ENCODE measurements at regions not wholly inside any gene's neighbourhood (a gene's known extent, or its start where the extent isn't known, plus 50 kb on each side); places are given as distances from the start of the nearest gene placed in this dataset.
"Not testable (repeated sequence)": the region's sequence is repeated elsewhere in the genome, so short reads cannot be mapped to it uniquely, and the experiment has no call there.

DNA sequence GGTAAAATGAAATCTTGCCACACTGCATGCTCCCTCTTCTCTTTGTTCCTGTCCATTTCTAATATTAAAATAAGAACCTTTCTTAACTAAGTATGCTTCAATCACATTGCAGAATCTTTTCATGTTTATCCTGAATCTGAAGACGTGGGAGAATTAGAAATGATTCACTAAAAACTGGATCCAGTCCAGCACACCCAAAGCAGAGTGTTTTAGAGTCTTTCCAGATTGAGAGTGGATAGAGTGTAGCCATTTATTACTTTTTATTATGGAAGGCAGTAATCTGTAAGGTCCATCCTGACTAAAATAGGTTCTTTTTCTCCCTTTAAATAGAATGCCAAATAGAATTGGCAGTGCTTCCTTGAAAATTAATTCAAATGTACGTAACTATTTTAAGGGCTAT is 453.5 kb downstream of the TDRD3 start:
- WGBS, 2 donors = 53 to 75% methylated on average over 2 of the region's 2 CpGs
- H3K4me1 ChIP-seq = no peaks in the 10 kb centered on the region
- H3K36me3 ChIP-seq = no peaks in the 10 kb centered on the region
- H3K9me3 ChIP-seq = peaks cover 0 to 12% (median 1%) of the 10 kb centered on the region in 4 donors
- H3K27ac ChIP-seq = no peak overlapping the region
- H3K27me3 ChIP-seq = no peaks in the 10 kb centered on the region
- intact Hi-C loops (cut with DNase I) = no loop called here
- no peak for TF ChIP-seq POLR2AphosphoS5 (IDR thresholded peaks at IDR 0.05)
- TF ChIP-seq EP300 (IDR thresholded peaks at IDR 0.05) = no peak
- TF ChIP-seq POLR2A (IDR thresholded peaks at IDR 0.05) = no peak
- TF ChIP-seq, protein P1, sequence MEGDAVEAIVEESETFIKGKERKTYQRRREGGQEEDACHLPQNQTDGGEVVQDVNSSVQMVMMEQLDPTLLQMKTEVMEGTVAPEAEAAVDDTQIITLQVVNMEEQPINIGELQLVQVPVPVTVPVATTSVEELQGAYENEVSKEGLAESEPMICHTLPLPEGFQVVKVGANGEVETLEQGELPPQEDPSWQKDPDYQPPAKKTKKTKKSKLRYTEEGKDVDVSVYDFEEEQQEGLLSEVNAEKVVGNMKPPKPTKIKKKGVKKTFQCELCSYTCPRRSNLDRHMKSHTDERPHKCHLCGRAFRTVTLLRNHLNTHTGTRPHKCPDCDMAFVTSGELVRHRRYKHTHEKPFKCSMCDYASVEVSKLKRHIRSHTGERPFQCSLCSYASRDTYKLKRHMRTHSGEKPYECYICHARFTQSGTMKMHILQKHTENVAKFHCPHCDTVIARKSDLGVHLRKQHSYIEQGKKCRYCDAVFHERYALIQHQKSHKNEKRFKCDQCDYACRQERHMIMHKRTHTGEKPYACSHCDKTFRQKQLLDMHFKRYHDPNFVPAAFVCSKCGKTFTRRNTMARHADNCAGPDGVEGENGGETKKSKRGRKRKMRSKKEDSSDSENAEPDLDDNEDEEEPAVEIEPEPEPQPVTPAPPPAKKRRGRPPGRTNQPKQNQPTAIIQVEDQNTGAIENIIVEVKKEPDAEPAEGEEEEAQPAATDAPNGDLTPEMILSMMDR (IDR thresholded peaks at IDR 0.05) = no peak
- no peak overlapping the region for H3K4me3 ChIP-seq
- DNase-seq = no peak

DNA sequence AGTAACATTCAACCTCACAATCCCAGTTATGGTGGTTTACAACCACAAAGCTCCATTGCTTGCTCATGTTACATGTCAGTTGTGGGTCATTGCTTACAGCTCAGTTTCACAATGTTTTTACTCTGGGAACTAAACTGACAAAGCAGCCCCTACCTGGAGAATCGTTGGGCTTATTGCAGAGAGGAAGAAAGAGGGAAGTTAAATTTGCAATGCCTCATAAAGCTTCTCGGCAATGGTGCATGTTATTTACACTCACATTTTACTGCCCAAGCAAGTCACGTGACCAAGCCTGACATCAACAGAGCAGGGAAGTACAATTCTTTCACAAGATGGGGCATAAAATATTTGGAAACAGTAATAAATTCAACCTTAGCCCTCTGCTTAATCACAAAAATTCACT is 441.6 kb downstream of the TDRD3 start:
- WGBS, 2 donors = 11 to 38% methylated on average over 3 of the region's 3 CpGs
- Histone ChIP-seq H3K4me3 (no peak overlapping the region), H3K9me3 (no peaks in the 10 kb centered on the region), H3K4me1 (no peaks in the 10 kb centered on the region), H3K27me3 (no peaks in the 10 kb centered on the region), H3K27ac (no peak overlapping the region), H3K36me3 (no peaks in the 10 kb centered on the region)
- intact Hi-C loops (cut with DNase I) = no loop called here
- DNase-seq = no peak
- TF ChIP-seq EP300 (IDR thresholded peaks at IDR 0.05) (no peak), POLR2A (IDR thresholded peaks at IDR 0.05) (no peak), POLR2AphosphoS5 (IDR thresholded peaks at IDR 0.05) (no peak)
- TF ChIP-seq, protein P1 (IDR thresholded peaks at IDR 0.05) = no peak

GRCh38 chr13:60837806-60838205 is 440.8 kb downstream of the TDRD3 start:
- H3K4me3 ChIP-seq = no peak overlapping the region

DNA sequence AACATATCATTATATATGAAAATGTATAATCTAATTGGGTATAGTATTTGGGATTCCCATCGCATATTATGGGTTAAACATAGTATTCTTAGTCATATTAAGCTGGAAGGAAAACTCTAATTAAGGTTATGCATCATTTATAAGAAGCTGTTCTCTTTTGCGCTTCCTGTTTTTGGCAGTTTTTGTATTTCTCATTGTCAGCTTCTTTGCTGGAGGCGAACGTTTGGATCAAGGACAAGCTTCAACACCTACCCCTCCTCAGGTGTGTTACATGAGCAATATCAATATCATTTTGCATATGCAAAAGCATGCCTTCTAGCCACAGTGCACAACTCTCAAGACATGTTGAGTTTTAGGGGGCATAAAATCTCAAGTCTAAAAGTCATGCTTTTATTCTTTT is 439.8 kb downstream of the TDRD3 start:
- 85 to 86% methylated on average over 4 of the region's 4 CpGs for WGBS, 2 donors
- TF ChIP-seq POLR2AphosphoS5 (IDR thresholded peaks at IDR 0.05) = no peak
- TF ChIP-seq POLR2A (IDR thresholded peaks at IDR 0.05) = no peak
- TF ChIP-seq EP300 (IDR thresholded peaks at IDR 0.05) = no peak
- TF ChIP-seq, protein P1 (IDR thresholded peaks at IDR 0.05) = no peak
- no peaks in the 10 kb centered on the region for H3K27me3 ChIP-seq
- H3K27ac ChIP-seq = no peak overlapping the region
- no peaks in the 10 kb centered on the region for H3K4me1 ChIP-seq
- H3K36me3 ChIP-seq = no peaks in the 10 kb centered on the region
- H3K9me3 ChIP-seq = peaks cover 0 to 3% (median 0%) of the 10 kb centered on the region in 4 donors
- no peak overlapping the region for H3K4me3 ChIP-seq
- intact Hi-C loops (cut with DNase I) = no loop called here
- no peak for DNase-seq

More at GRCh38 chr13:60837806-60838205, 440.8 kb downstream of the TDRD3 start:
- WGBS, 2 donors = 49 to 69% methylated on average over 1 of the region's 1 CpG
- Histone ChIP-seq H3K27me3 (no peaks in the 10 kb centered on the region), H3K36me3 (no peaks in the 10 kb centered on the region), H3K27ac (no peak overlapping the region), H3K4me1 (no peaks in the 10 kb centered on the region), H3K9me3 (peaks cover 0 to 2% (median 0%) of the 10 kb centered on the region in 4 donors)
- TF ChIP-seq, protein P1 (IDR thresholded peaks at IDR 0.05) = no peak
- TF ChIP-seq EP300 (IDR thresholded peaks at IDR 0.05) = no peak
- no peak for TF ChIP-seq POLR2AphosphoS5 (IDR thresholded peaks at IDR 0.05)
- TF ChIP-seq POLR2A (IDR thresholded peaks at IDR 0.05) = no peak
- no peak for DNase-seq
- intact Hi-C loops (cut with DNase I) = no loop called here

- 66 to 67% methylated on average over 1 of the region's 1 CpG for WGBS, 2 donors
- TF ChIP-seq, protein P1 (IDR thresholded peaks at IDR 0.05) = no peak
- TF ChIP-seq EP300 (IDR thresholded peaks at IDR 0.05) = no peak
- no peak for TF ChIP-seq POLR2AphosphoS5 (IDR thresholded peaks at IDR 0.05)
- TF ChIP-seq POLR2A (IDR thresholded peaks at IDR 0.05) = no peak
- intact Hi-C loops (cut with DNase I) = no loop called here
Observed at GRCh38 chr13:60811581-60811980, 414.6 kb downstream of the TDRD3 start.

GRCh38 chr13:60805640-60806039 is 408.6 kb downstream of the TDRD3 start:
- H3K4me3 ChIP-seq; H3K27ac ChIP-seq; H3K4me1 ChIP-seq; H3K9me3 ChIP-seq; H3K36me3 ChIP-seq; H3K27me3 ChIP-seq; DNase-seq; intact Hi-C loops (cut with DNase I): not testable (repeated sequence)
- WGBS, 2 donors = 87 to 93% methylated on average over 13 of the region's 13 CpGs

More at GRCh38 chr13:60811581-60811980, 414.6 kb downstream of the TDRD3 start:
- Histone ChIP-seq H3K36me3 (no peaks in the 10 kb centered on the region), H3K4me1 (no peaks in the 10 kb centered on the region), H3K4me3 (no peak overlapping the region), H3K27me3 (no peaks in the 10 kb centered on the region), H3K9me3 (no peaks in the 10 kb centered on the region), H3K27ac (no peak overlapping the region)
- no peak for DNase-seq
